ENCODE measurements at regions not wholly inside any gene's neighbourhood (a gene's known extent, or its start where the extent isn't known, plus 50 kb on each side); places are given as distances from the start of the nearest gene placed in this dataset.

- Histone ChIP-seq H3K79me2 (no peaks in the 10 kb centered on the region), H3K4me2 (no peak overlapping the region), H4K20me1 (ENCODE audit: insufficient read depth, poor library complexity, severe bottlenecking) (no peaks in the 10 kb centered on the region), H3K4me3 (no peak overlapping the region), H3K9me3 (ENCODE audit: low read depth) (no peaks in the 10 kb centered on the region), H3K9me2 (replicated peaks; ENCODE audit: insufficient read depth) (no peaks in the 10 kb centered on the region), H3K36me3 (replicated peaks; ENCODE audit: insufficient read depth, low read depth) (no peaks in the 10 kb centered on the region), H3K4me1 (ENCODE audit: insufficient read depth) (peaks cover 13% of the 10 kb centered on the region), H3K27ac (no peak overlapping the region), H3K27me3 (no peaks in the 10 kb centered on the region), H2AFZ (no peak overlapping the region)
- TF ChIP-seq CTCF (IDR thresholded peaks at IDR 0.05; ENCODE audit: poor library complexity), result no peak
- TF ChIP-seq EZH2 (IDR thresholded peaks at IDR 0.05; ENCODE audit: borderline replicate concordance), result no peak
- TF ChIP-seq EZH2phosphoT487 (IDR thresholded peaks at IDR 0.05; ENCODE audit: low read depth, severe bottlenecking, unreplicated experiment), result no peak
- 83% methylated on average over 2 of the region's 2 CpGs for WGBS (ENCODE audit: low lambda C conversion rate, missing lambda C conversion rate)
- no peak for DNase-seq (ENCODE audit: low spot score)
Observed at GRCh38 chr2:150690261-150690660, 202.8 kb upstream of the RND3 start.

GRCh38 chr2:150689590-150689989, 202.1 kb upstream of the RND3 start:
- TF ChIP-seq EZH2 (IDR thresholded peaks at IDR 0.05; ENCODE audit: borderline replicate concordance), result no peak
- TF ChIP-seq CTCF (IDR thresholded peaks at IDR 0.05; ENCODE audit: poor library complexity), result no peak
- Histone ChIP-seq H3K9me2 (replicated peaks; ENCODE audit: insufficient read depth) (no peaks in the 10 kb centered on the region), H3K4me2 (no peak overlapping the region), H3K36me3 (replicated peaks; ENCODE audit: insufficient read depth, low read depth) (no peaks in the 10 kb centered on the region), H2AFZ (no peak overlapping the region), H3K79me2 (no peaks in the 10 kb centered on the region), H4K20me1 (ENCODE audit: insufficient read depth, poor library complexity, severe bottlenecking) (no peaks in the 10 kb centered on the region), H3K4me1 (ENCODE audit: insufficient read depth) (peaks cover 13% of the 10 kb centered on the region), H3K27me3 (no peaks in the 10 kb centered on the region), H3K9me3 (ENCODE audit: low read depth) (no peaks in the 10 kb centered on the region), H3K27ac (no peak overlapping the region), H3K4me3 (no peak overlapping the region)
- DNase-seq (ENCODE audit: low spot score), result no peak
- WGBS (ENCODE audit: low lambda C conversion rate, missing lambda C conversion rate), result 78% methylated on average over 2 of the region's 2 CpGs

GRCh38 chr2:150688016-150688415, 200.5 kb upstream of the RND3 start:
- no peaks in the 10 kb centered on the region for H3K36me3 ChIP-seq (replicated peaks; ENCODE audit: insufficient read depth, low read depth)

More at GRCh38 chr2:150688016-150688415, 200.5 kb upstream of the RND3 start:
- no peak overlapping the region for H3K4me3 ChIP-seq
- H3K9me3 ChIP-seq (ENCODE audit: low read depth), result no peaks in the 10 kb centered on the region
- no peaks in the 10 kb centered on the region for H3K9me2 ChIP-seq (replicated peaks; ENCODE audit: insufficient read depth)
- no peak overlapping the region for H3K27ac ChIP-seq
- H3K79me2 ChIP-seq, result no peaks in the 10 kb centered on the region
- no peaks in the 10 kb centered on the region for H3K27me3 ChIP-seq
- H4K20me1 ChIP-seq (ENCODE audit: insufficient read depth, poor library complexity, severe bottlenecking), result no peaks in the 10 kb centered on the region
- H3K4me1 ChIP-seq (ENCODE audit: insufficient read depth), result peaks cover 13% of the 10 kb centered on the region
- 49% methylated on average over 3 of the region's 3 CpGs for WGBS (ENCODE audit: low lambda C conversion rate, missing lambda C conversion rate)
- no peak for DNase-seq (ENCODE audit: low spot score)
- no peak overlapping the region for H3K4me2 ChIP-seq
- no peak overlapping the region for H2AFZ ChIP-seq
- TF ChIP-seq CTCF (IDR thresholded peaks at IDR 0.05; ENCODE audit: poor library complexity) (no peak), EZH2 (IDR thresholded peaks at IDR 0.05; ENCODE audit: borderline replicate concordance) (no peak), EZH2phosphoT487 (IDR thresholded peaks at IDR 0.05; ENCODE audit: low read depth, severe bottlenecking, unreplicated experiment) (no peak)
